Activated gamma-delta T cell (primary cell): ENCODE measurements at regions not wholly inside any gene's neighbourhood (a gene's known extent, or its start where the extent isn't known, plus 50 kb on each side); places are given as distances from the start of the nearest gene placed in this dataset.
"Not testable (repeated sequence)": the region's sequence is repeated elsewhere in the genome, so short reads cannot be mapped to it uniquely, and the experiment has no call there.

Experiments
- DNase-seq: peaks from one replicate; lab custom pipeline; 2025; lab: John Stamatoyannopoulos, UW

GRCh38 chr14:53670701-53671100 is 285.9 kb downstream of the BMP4 start:
- DNase-seq = no peak

- no peak for DNase-seq
Observed at GRCh38 chr14:53668897-53669296, 287.7 kb downstream of the BMP4 start.

DNA sequence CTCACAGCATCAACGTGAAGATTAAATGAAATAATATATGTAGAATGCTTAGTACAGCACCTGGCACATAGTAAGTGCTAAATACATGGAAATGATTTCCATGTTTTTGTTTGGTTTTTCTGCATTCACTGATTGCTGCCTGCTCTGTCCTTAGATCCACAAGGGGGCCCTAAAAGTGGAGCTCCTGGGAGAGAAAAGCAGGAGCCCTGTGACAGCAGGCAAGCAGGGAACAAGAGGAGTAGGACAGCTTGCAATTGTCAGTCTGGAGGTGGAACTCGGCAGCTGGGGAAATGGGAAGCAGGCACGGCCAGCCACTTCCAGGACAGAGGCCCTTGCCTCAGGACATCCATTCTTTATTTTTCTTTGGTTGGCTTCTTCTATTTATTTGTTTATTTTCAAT is 292.9 kb downstream of the BMP4 start:
- no peak for DNase-seq

GRCh38 chr14:53655080-53655785 is 301.4 kb downstream of the BMP4 start:
- no peak for DNase-seq

DNA sequence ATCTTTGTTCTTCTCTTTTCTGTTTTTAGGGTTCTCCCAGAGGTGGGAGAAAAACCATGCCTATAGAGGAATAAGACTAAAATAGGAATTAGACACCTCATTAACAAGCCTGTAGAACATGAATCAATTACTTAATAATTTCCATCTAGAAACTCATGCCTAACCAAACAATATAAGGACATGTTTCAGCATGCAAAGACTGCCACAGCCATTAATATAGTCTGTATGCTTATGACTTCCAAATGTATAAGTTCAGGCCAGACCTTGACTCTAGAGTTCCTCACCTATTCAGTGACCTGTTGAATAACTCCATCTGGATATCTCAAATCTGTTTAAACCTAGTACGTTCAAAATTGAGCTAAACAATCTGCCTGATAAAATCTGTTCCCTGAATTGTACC is 304.6 kb downstream of the BMP4 start:
- no peak for DNase-seq

DNA sequence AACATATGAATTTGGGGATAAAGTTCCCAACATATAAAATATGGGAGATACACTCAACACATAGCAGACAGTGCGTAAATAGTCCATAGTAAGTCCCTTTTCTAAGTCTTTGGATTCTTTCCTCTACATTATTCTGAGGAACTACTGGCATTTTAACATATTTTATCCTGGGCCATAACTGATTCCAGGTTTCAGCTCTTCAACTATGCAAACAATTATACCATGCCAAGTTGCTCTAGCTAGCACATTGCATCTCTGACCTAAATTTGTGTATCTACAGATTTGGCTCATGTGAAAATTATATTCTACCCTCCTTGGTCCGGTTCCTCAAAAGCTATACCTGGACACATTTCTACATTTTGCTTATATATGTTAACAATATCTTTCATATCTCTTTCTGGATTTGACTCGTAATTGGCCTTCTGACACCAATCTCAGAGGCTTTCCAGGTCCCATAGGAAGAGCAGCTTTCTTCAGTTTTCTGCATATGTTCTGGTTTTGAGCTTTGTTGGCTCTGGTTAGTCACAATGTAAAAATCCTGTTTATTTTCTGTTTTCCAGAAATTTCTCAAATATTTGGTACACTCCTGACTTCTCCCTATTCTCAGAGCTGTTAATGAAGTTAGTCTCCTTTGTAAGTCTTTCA is 305.4 kb downstream of the BMP4 start:
- no peak for DNase-seq

GRCh38 chr14:53646925-53647324 is 309.7 kb downstream of the BMP4 start:
- no peak for DNase-seq

DNA sequence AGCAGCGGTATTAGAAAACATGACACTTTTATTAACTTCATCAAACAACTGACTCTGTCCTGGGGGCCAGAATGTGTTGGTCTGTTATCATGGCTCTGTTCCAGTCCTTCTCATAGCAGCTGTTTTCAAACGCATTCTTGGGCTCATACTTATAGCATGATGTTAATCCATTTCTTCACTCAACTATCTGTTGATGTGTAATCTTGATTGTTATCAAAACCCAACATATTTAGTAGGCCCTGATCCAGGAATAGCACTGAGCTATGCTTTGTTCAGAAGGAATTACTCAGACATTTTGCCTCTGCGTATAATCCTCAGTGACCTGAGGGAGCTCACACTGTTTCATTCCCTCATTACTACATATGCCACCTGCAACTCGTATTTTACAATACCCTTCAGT is 315.9 kb downstream of the BMP4 start:
- no peak for DNase-seq

GRCh38 chr14:53638966-53639365 is 317.7 kb downstream of the BMP4 start:
- DNase-seq = no peak

DNA sequence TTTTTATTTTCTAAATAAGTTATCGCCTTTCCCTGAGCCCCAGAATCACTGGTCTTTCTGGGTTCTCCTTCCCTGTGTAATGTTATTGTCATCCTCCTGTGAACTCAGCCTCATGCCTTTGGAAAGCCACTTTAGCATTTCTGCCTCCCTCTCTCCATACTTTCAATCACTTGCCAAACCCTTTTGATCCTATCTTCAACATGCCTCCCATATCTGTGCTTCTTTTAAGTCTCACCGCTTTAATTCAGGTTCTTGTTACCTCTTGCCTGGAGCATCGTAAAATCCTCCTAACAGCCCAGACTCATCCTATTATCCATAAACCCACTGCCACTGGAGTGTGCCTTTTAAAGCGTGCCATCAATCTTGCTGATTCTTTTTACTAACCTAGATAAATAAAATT is 321.8 kb downstream of the BMP4 start:
- no peak for DNase-seq

DNA sequence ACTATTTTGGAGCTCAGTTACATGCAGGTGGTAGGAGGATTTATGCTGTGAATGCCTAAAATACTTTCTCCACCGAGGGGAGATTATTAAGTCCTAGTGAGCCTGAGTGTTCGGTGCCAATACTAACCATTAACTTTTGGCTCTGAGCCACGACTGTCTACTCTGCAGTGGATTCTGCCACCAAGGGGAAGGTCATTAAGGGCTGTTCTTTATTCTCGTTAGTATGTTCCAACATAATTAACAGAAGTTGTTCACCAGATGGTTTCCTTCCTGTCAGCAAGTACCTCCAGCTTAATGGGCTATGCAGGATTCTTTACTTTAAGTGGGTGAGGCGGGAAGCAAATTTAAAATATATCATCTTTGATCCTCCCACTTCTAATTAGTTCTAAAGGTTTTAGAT is 326.3 kb downstream of the BMP4 start:
- no peak for DNase-seq

GRCh38 chr14:53628732-53629430 is 327.7 kb downstream of the BMP4 start:
- DNase-seq = no peak

GRCh38 chr14:53628261-53628660 is 328.4 kb downstream of the BMP4 start:
- no peak for DNase-seq

GRCh38 chr14:53626761-53627160 is 329.9 kb downstream of the BMP4 start:
- no peak for DNase-seq

GRCh38 chr14:53622447-53622846 is 334.2 kb downstream of the BMP4 start:
- no peak for DNase-seq

- DNase-seq = no peak
Observed at GRCh38 chr14:53621921-53622320, 334.7 kb downstream of the BMP4 start.

DNA sequence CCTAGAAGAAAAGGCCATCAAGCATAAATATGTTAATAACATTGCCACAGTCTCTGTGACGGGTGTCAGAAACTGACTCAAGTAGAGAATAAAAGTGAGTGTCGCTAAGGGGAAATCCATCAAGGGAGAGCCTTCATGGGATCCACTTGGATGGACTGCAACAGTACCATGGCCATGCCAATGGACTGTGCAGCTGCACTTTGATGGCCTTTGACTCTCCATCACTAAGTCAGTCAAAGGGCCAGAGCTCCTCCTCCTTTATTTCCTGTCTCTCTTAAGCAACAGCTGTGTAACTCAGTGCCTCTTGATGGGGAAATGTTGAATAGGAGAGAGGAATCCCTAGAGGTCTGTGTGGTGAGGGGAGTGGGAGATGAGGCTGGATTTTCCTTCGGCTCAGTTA is 335.2 kb downstream of the BMP4 start:
- DNase-seq = no peak

DNA sequence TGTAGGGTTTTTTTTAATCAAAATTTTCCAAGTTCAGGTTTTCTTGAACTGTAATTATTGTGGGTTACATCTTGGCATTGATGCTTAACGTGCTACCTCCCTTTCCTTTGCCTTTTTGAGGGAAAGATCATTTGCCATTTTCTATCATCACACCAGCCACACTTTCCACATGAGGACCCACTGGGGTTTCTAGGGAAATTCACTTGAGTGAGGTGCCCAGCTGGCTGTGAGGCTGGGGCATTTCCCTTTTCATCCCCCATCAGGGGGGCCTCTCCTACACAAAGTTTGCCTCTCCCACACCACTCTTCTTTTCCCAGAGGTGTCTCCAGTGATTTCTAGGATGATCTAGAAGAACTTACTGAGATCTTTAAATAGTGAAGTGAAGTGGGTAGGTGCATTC is 335.7 kb downstream of the BMP4 start:
- no peak for DNase-seq

DNA sequence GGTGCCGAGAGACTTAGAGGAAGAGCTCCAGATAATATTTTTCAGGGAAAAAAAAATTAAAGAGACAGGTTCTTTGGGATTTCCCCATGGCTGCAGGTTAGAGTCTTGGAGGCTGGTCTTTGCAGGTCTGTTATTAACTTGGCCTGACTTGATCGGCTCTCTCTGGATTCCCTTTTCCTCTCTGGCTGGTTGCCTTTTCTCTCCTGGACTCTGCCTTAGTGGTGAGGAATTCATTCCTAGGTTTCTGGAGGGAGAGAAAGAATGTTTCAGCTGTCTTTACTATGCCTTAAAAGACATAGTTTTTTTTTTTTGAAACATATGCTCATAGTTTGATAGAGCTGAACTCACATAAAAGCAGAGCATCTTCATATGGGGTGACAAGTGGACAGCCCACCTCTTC is 336.3 kb downstream of the BMP4 start:
- DNase-seq = no peak

DNA sequence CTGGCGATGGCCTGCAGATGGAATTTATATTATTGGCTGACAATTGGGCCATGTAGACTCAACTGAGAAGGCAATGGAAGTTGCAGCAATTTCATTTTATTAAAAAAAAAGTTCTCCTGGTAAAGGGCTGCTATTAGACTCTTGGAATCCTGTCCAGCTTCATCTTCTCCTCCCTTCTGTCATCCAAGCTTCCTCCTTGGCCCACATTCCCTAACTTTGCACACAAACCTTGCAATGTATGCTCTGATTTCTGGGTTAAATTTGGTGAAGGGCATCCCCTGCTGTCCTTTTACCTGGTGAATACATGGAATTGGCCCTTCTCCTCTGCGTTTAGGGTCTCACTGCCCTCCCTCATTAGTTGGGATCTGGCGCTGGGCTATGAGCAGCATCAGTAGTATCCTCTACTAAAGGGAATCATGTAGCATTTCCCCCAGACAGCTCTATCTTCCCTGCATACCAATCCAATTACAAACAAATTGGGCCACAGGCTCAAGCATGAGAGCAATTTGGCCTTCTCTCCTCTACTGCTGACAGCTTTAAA is 336.9 kb downstream of the BMP4 start:
- no peak for DNase-seq

DNA sequence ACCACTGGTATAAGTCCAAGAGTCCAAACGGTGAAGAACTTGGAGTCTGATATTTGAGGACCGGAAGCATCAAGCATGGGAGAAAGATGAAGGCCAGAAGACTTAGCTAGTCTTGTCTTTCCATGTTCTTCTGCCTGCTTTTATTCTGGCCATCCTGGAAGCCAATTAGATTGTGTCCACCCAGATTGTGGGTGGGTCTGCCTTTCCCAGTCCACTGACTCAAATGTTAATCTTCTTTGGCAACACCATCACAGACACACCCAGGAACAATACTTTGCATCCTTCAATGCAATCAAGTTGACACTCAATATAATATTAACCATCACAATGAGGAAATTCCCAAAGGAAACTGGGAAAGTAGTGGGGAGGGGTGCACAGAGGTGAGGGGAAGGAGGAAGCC is 340.1 kb downstream of the BMP4 start:
- DNase-seq = not testable (repeated sequence)

- no peak for DNase-seq
Observed at GRCh38 chr14:53615252-53615651, 341.4 kb downstream of the BMP4 start.
